ENCODE measurements at regions not wholly inside any gene's neighbourhood (a gene's known extent, or its start where the extent isn't known, plus 50 kb on each side); places are given as distances from the start of the nearest gene placed in this dataset.

GRCh38 chr3:174639970-174640369 is 219.2 kb upstream of the NAALADL2 start:
- no peak for DNase-seq
- no peaks in the 10 kb centered on the region for H3K9me3 ChIP-seq
- H3K27ac ChIP-seq: no peak overlapping the region
- no peaks in the 10 kb centered on the region for H3K36me3 ChIP-seq
- in situ Hi-C loops (cut with MboI; ENCODE audit: low pct_ligation_motif_present in 1 of 4, low pct_unique_long_range_greater_than_20kb in 1 of 4, low sequenced_read_pairs in 3 of 4): no loop called here
- no peaks in the 10 kb centered on the region for H3K27me3 ChIP-seq
- H3K4me3 ChIP-seq: no peak overlapping the region
- H3K4me1 ChIP-seq: no peaks in the 10 kb centered on the region
- TF ChIP-seq, protein P1, sequence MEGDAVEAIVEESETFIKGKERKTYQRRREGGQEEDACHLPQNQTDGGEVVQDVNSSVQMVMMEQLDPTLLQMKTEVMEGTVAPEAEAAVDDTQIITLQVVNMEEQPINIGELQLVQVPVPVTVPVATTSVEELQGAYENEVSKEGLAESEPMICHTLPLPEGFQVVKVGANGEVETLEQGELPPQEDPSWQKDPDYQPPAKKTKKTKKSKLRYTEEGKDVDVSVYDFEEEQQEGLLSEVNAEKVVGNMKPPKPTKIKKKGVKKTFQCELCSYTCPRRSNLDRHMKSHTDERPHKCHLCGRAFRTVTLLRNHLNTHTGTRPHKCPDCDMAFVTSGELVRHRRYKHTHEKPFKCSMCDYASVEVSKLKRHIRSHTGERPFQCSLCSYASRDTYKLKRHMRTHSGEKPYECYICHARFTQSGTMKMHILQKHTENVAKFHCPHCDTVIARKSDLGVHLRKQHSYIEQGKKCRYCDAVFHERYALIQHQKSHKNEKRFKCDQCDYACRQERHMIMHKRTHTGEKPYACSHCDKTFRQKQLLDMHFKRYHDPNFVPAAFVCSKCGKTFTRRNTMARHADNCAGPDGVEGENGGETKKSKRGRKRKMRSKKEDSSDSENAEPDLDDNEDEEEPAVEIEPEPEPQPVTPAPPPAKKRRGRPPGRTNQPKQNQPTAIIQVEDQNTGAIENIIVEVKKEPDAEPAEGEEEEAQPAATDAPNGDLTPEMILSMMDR (IDR thresholded peaks at IDR 0.05): no peak
- no peak for TF ChIP-seq POLR2A (IDR thresholded peaks at IDR 0.05)
- TF ChIP-seq EP300 (IDR thresholded peaks at IDR 0.05; ENCODE audit: low read depth): no peak
- no peak for TF ChIP-seq POLR2AphosphoS5 (IDR thresholded peaks at IDR 0.05)
- intact Hi-C loops (cut with DNase I; ENCODE audit: low total_unique reads): no loop called here
- WGBS, 2 donors (ENCODE audit: low coverage in 1 of 2): 83 to 86% methylated on average over 2 to 3 of the region's 3 CpGs

- Histone ChIP-seq H3K36me3 (no peaks in the 10 kb centered on the region), H3K4me1 (no peaks in the 10 kb centered on the region), H3K9me3 (no peaks in the 10 kb centered on the region), H3K27me3 (no peaks in the 10 kb centered on the region), H3K27ac (no peak overlapping the region), H3K4me3 (no peak overlapping the region)
- in situ Hi-C loops (cut with MboI; ENCODE audit: low pct_ligation_motif_present in 1 of 4, low pct_unique_long_range_greater_than_20kb in 1 of 4, low sequenced_read_pairs in 3 of 4): no loop called here
- no peak for TF ChIP-seq EP300 (IDR thresholded peaks at IDR 0.05; ENCODE audit: low read depth)
- 95% methylated on average over 18 of the region's 18 CpGs; no CpG with 5 or more reads in 1 of the 2 donors for WGBS, 2 donors (ENCODE audit: low coverage in 1 of 2)
- intact Hi-C loops (cut with DNase I; ENCODE audit: low total_unique reads): no loop called here
- no peak for DNase-seq
Measured at GRCh38 chr3:174640932-174641331, 218.2 kb upstream of the NAALADL2 start.

DNA sequence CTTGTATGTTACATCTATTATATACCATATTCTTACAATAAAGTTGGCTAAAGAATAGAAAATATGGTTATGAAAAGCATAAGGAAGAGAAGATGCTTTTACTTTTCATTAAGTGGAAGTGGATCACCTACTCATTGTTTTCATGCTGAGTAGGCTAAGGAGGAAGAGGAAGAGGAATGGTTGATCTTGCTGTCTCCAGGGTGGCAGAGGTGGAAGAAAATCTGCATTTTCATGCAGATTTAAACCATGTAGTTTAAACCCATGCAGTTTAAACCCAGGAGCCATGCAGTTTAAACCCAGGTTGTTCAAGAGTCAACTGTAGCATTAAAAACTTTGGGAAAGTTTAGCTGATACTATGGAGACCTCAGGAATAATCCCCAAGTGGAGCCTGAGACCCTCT is 214.8 kb upstream of the NAALADL2 start:
- Histone ChIP-seq H3K4me1 (no peaks in the 10 kb centered on the region), H3K4me3 (no peak overlapping the region), H3K27ac (no peak overlapping the region), H3K9me3 (no peaks in the 10 kb centered on the region), H3K27me3 (no peaks in the 10 kb centered on the region), H3K36me3 (no peaks in the 10 kb centered on the region)
- TF ChIP-seq, protein P1 (IDR thresholded peaks at IDR 0.05): no peak
- TF ChIP-seq POLR2AphosphoS5 (IDR thresholded peaks at IDR 0.05): no peak
- no peak for TF ChIP-seq EP300 (IDR thresholded peaks at IDR 0.05; ENCODE audit: low read depth)
- TF ChIP-seq POLR2A (IDR thresholded peaks at IDR 0.05): no peak
- intact Hi-C loops (cut with DNase I; ENCODE audit: low total_unique reads) (no loop called here), in situ Hi-C loops (cut with MboI; ENCODE audit: low pct_ligation_motif_present in 1 of 4, low pct_unique_long_range_greater_than_20kb in 1 of 4, low sequenced_read_pairs in 3 of 4) (no loop called here)
- DNase-seq: no peak

- no peaks in the 10 kb centered on the region for H3K4me1 ChIP-seq
- no peak for DNase-seq
- H3K27me3 ChIP-seq: no peaks in the 10 kb centered on the region
- H3K4me3 ChIP-seq: no peak overlapping the region
- in situ Hi-C loops (cut with MboI; ENCODE audit: low pct_ligation_motif_present in 1 of 4, low pct_unique_long_range_greater_than_20kb in 1 of 4, low sequenced_read_pairs in 3 of 4): no loop called here
- intact Hi-C loops (cut with DNase I; ENCODE audit: low total_unique reads): no loop called here
- 59 to 89% methylated on average over 1 to 2 of the region's 2 CpGs for WGBS, 2 donors (ENCODE audit: low coverage in 1 of 2)
- H3K27ac ChIP-seq: no peak overlapping the region
- TF ChIP-seq POLR2A (IDR thresholded peaks at IDR 0.05) (no peak), POLR2AphosphoS5 (IDR thresholded peaks at IDR 0.05) (no peak), EP300 (IDR thresholded peaks at IDR 0.05; ENCODE audit: low read depth) (no peak)
- TF ChIP-seq, protein P1 (IDR thresholded peaks at IDR 0.05): no peak
- H3K9me3 ChIP-seq: no peaks in the 10 kb centered on the region
- no peaks in the 10 kb centered on the region for H3K36me3 ChIP-seq
Measured at GRCh38 chr3:174651951-174652350, 207.2 kb upstream of the NAALADL2 start.

DNA sequence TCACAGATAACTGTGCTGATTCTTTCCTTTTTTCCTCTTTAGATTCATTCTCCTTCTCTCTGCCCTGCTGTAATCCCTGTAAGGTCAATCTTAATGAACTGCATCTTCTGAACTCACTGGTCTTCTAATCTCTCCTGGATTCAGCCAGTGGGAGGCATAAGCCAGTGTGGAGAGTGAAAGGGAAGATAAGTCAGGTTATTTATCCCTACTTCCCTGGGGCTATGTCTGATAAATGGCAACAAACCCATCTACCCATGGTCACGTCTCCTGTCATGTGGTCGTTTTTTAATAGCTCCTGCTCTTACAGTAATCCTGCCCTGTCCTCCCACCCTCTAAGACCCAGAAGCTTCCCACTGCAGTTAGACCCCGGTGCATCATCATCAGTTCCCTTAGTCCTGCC is 199.6 kb upstream of the NAALADL2 start:
- H3K4me1 ChIP-seq: no peaks in the 10 kb centered on the region
- TF ChIP-seq POLR2AphosphoS5 (IDR thresholded peaks at IDR 0.05) (no peak), EP300 (IDR thresholded peaks at IDR 0.05; ENCODE audit: low read depth) (no peak), POLR2A (IDR thresholded peaks at IDR 0.05) (no peak)
- TF ChIP-seq, protein P1 (IDR thresholded peaks at IDR 0.05): no peak
- no peaks in the 10 kb centered on the region for H3K36me3 ChIP-seq
- H3K27ac ChIP-seq: no peak overlapping the region
- in situ Hi-C loops (cut with MboI; ENCODE audit: low pct_ligation_motif_present in 1 of 4, low pct_unique_long_range_greater_than_20kb in 1 of 4, low sequenced_read_pairs in 3 of 4): no loop called here
- WGBS, 2 donors (ENCODE audit: low coverage in 1 of 2): 77 to 84% methylated on average over 3 of the region's 3 CpGs
- H3K4me3 ChIP-seq: no peak overlapping the region
- H3K9me3 ChIP-seq: no peaks in the 10 kb centered on the region
- DNase-seq: no peak
- no peaks in the 10 kb centered on the region for H3K27me3 ChIP-seq
- intact Hi-C loops (cut with DNase I; ENCODE audit: low total_unique reads): no loop called here

Measured in transverse colon (tissue), 4 donors.